ENCODE measurements at regions not wholly inside any gene's neighbourhood (a gene's known extent, or its start where the extent isn't known, plus 50 kb on each side); places are given as distances from the start of the nearest gene placed in this dataset.

DNA sequence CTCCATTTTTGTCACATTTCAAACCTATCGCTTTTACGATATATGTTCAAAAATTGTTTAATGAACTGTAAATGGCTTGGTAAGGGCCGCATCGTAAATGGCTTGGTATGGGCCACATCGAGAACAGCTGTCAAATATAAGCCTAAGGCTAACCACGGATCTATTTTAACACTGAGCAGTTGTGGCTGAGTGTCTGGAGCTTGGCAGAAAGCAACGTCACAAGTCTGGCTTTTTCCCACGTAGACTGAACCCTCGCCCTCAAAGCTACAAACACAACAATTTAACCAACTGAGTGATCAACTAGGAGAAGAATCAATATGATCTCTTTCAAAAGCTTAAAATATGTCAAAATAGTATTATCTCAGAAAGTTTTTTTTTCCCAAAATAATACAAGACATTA is 71.4 kb upstream of the PRSS16 start:
- Histone ChIP-seq H3K4me3 (ENCODE audit: control insufficient read depth in 1 of 2, extremely low read depth in 1 of 2, low read length in 1 of 2) (no peak overlapping the region), H3K27ac (ENCODE audit: low read length) (no peak overlapping the region), H3K4me1 (ENCODE audit: control insufficient read depth in 1 of 2, extremely low read depth in 1 of 2, insufficient read depth in 2 of 2, low read length in 2 of 2) (peaks cover 2 to 16% of the 10 kb centered on the region in 2 experiments), H3K9me3 (no peaks in the 10 kb centered on the region), H3K27me3 (replicated peaks in 1 of 2; ENCODE audit: control insufficient read depth in 2 of 2, extremely low read depth in 1 of 2, insufficient read depth in 2 of 2, low read length in 1 of 2) (peaks cover 0 to 3% of the 10 kb centered on the region in 2 experiments), H3K36me3 (ENCODE audit: control insufficient read depth in 2 of 2, extremely low read depth in 1 of 2, insufficient read depth in 1 of 2, low read length in 1 of 2) (no peaks in the 10 kb centered on the region)
- H3K27ac Mint-ChIP-seq: no peak overlapping the region
- ChIA-PET POLR2A (interaction anchor here (0.7 to 2.1 kb wide), 9 partner anchors 29 to 1072 kb away, joined by 3 to 12 read pairs (median 3); a partner anchor contains a TSS), CTCF (interaction anchor here (0.5 to 2.4 kb wide), 13 partner anchors 10 to 719 kb away, joined by 3 to 18 read pairs (median 4); a partner anchor contains a TSS)
- H3K4me1 Mint-ChIP-seq: peaks cover 7 to 22% (median 15%) of the 10 kb centered on the region in 3 donors
- 35% methylated on average over 4 of the region's 9 CpGs for WGBS (ENCODE audit: insufficient coverage)
- DNase-seq (peak in 4 of 35 experiments; percentile 4 to 56 (median 10)), ATAC-seq (replicated peaks in 1 of 4) (peak in 1 of 4 experiments; percentile 14)
- no peaks in the 10 kb centered on the region for H3K9me3 Mint-ChIP-seq
- no peaks in the 10 kb centered on the region for H3K36me3 Mint-ChIP-seq
- peak overlapping the region; percentile 92 to 96 (median 96) for H3K4me3 Mint-ChIP-seq
- H3K27me3 Mint-ChIP-seq: peaks cover 4 to 5% of the 10 kb centered on the region in 2 donors

DNA sequence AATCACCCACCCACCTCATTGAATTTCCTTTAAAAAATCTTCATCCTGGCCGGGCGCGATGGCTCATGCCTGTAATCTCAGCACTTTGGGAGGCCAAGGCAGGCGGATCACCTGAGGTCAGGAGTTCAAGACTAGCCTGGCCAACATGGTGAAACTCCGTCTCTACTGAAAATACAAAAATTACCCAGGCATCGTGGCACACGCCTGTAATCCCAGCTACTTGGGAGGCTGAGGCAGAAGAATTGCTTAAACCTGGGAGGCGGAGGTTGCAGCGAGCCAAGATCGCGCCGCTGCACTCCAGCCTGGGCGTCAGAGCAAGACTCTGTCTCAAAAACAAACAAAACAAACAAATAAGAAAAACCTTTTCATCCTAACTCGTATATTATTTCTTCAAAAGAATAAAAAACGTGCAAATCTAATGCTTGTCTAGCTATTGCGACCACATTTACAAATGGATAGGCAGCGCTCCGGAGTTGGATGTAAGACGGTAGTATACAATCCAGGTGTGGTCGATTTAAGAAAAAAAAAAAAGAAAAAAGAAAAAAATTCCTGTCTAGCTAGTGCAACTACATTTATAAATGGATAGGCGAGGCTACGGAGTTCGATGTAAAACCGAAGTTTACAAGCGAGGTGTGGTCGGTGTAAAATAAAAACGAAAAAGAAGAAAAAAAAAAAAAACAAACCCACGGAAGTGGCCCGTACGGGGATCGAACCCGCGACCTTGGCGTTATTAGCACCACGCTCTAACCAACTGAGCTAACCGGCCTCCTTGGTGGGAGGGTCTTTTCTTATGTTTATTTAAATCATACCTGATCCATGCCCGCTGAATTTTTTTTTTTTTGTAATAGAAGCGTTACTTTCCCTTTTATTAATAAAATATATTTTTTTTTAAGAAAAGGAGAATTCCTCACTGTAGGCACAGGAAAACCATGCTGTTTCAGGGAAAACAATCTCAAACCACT is 70.7 kb upstream of the PRSS16 start:
- H3K4me3 ChIP-seq (ENCODE audit: control insufficient read depth in 1 of 2, extremely low read depth in 1 of 2, low read length in 1 of 2): peak overlapping the region; percentile 77 to 100
- H3K4me3 Mint-ChIP-seq: peak overlapping the region; percentile 92 to 96 (median 96)

DNA sequence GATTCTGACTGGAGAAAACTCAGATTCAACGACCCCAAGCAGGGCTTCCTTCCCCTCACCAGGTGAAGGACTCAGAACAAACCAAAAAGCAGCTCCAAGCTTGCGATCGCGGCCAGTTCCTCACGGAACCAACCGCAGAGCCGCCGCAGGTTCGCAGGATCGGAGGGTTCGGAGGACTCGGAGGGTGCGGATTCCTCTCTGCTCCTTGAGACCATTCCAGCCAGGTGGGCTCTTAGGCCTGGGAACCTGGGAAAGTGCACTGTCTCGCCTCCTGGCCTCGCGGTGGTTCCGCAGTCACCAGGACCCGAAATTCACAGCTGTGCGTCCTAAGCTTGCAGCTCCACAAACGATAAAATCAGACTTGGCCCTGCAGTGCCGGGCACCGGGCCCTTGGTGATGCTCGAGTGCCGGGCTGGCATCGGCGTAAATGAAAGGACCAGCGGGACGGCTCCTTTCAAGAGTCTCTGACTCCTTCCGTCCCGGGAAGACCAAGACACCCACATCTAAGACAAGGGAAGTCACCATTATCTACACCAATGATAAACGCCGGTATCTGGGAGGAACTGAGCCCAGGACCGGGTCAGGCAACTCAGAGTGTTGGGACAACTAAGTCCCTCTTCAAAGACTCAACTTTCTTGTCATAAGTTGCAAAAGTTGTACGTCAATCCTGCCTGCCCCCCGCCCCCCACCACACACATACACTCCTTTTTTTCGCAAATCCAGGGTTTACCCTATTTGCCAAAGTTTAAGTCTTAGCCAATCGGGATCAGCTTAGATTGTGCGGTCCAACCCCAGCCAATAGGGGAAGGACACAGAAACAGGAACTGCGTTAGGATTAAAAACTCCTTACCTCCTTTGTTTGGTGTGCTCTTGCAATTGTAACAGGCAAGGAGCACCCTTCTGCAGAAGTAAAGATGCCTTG is 69.8 kb upstream of the PRSS16 start:
- H3K36me3 ChIP-seq (ENCODE audit: control insufficient read depth in 2 of 2, extremely low read depth in 1 of 2, insufficient read depth in 1 of 2, low read length in 1 of 2): no peaks in the 10 kb centered on the region

More for the DNA sequence above, 70.7 kb upstream of the PRSS16 start:
- H3K36me3 ChIP-seq (ENCODE audit: control insufficient read depth in 2 of 2, extremely low read depth in 1 of 2, insufficient read depth in 1 of 2, low read length in 1 of 2): no peaks in the 10 kb centered on the region
- H3K27ac ChIP-seq (ENCODE audit: low read length): peak overlapping the region; percentile 55
- DNase-seq: peak; percentile 32 to 84 (median 62)
- POLR2A ChIA-PET: interaction anchor here (0.6 to 2.1 kb wide), 17 partner anchors 30 to 1708 kb away, joined by 3 to 12 read pairs (median 4); partner anchors contain the start of gene ZNF391 (in 1 of the 2)
- ATAC-seq (replicated peaks in 1 of 4): peak in 3 of 4 experiments; percentile 24 to 69 (median 44)
- Mint-ChIP-seq H3K36me3 (no peaks in the 10 kb centered on the region), H3K27ac (peak overlapping the region; percentile 88 to 91), H3K9me3 (no peaks in the 10 kb centered on the region), H3K27me3 (peaks cover 4 to 5% of the 10 kb centered on the region in 2 donors), H3K4me1 (peaks cover 7 to 22% (median 15%) of the 10 kb centered on the region in 3 donors)
- H3K27me3 ChIP-seq (replicated peaks in 1 of 2; ENCODE audit: control insufficient read depth in 2 of 2, extremely low read depth in 1 of 2, insufficient read depth in 2 of 2, low read length in 1 of 2): peaks cover 0 to 3% of the 10 kb centered on the region in 2 experiments
- 0% methylated on average over 10 of the region's 38 CpGs for WGBS (ENCODE audit: insufficient coverage)
- H3K4me1 ChIP-seq (ENCODE audit: control insufficient read depth in 1 of 2, extremely low read depth in 1 of 2, insufficient read depth in 2 of 2, low read length in 2 of 2): peaks cover 2 to 16% of the 10 kb centered on the region in 2 experiments
- H3K9me3 ChIP-seq: no peaks in the 10 kb centered on the region
- CTCF ChIA-PET: interaction anchor here (0.5 to 2.4 kb wide), 32 partner anchors 9 to 1708 kb away, joined by 3 to 18 read pairs (median 4); partner anchors contain the start of gene ZNF184 (in 1 of the 2)

DNA sequence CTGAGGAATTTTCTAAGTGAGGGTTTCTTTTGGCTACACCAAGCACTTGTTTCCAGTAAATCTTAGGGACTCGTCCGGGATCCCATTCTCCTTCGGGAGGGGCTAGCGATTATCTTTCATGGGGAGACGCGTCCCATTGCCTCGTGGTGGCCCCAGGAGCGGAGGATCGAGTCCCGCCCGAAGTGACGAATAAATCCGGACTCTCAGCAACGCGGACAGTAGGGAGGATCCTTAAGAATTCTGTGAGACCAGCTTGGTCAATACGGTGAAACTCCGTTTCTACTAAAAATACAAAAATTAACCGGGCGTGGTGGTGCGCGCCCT is 69.1 kb upstream of the PRSS16 start:
- H3K4me3 Mint-ChIP-seq: peak overlapping the region; percentile 92 to 96 (median 96)
- no peak for ATAC-seq (replicated peaks in 1 of 4)
- ChIA-PET CTCF (interaction anchor here in 1 of 2 donors (0.6 to 1.7 kb wide), 3 partner anchors 31 to 617 kb away, joined by 4 to 6 read pairs (median 5); a partner anchor contains a TSS), POLR2A (interaction anchor here in 1 of 2 donors (0.7 to 2.0 kb wide), 2 partner anchors 631 to 653 kb away, joined by 8 to 10 read pairs; a partner anchor contains a TSS)
- Histone ChIP-seq H3K27ac (ENCODE audit: low read length) (peak overlapping the region; percentile 55), H3K4me1 (ENCODE audit: control insufficient read depth in 1 of 2, extremely low read depth in 1 of 2, insufficient read depth in 2 of 2, low read length in 2 of 2) (peaks cover 2 to 16% of the 10 kb centered on the region in 2 experiments), H3K27me3 (replicated peaks in 1 of 2; ENCODE audit: control insufficient read depth in 2 of 2, extremely low read depth in 1 of 2, insufficient read depth in 2 of 2, low read length in 1 of 2) (peaks cover 0 to 3% of the 10 kb centered on the region in 2 experiments), H3K9me3 (no peaks in the 10 kb centered on the region), H3K4me3 (ENCODE audit: control insufficient read depth in 1 of 2, extremely low read depth in 1 of 2, low read length in 1 of 2) (peak overlapping the region; percentile 77 to 100), H3K36me3 (ENCODE audit: control insufficient read depth in 2 of 2, extremely low read depth in 1 of 2, insufficient read depth in 1 of 2, low read length in 1 of 2) (no peaks in the 10 kb centered on the region)
- H3K36me3 Mint-ChIP-seq: no peaks in the 10 kb centered on the region
- DNase-seq: no peak
- peaks cover 4 to 5% of the 10 kb centered on the region in 2 donors for H3K27me3 Mint-ChIP-seq
- no peak overlapping the region for H3K27ac Mint-ChIP-seq
- H3K9me3 Mint-ChIP-seq: no peaks in the 10 kb centered on the region
- WGBS (ENCODE audit: insufficient coverage): 0% methylated on average over 15 of the region's 21 CpGs
- H3K4me1 Mint-ChIP-seq: peaks cover 7 to 22% (median 15%) of the 10 kb centered on the region in 3 donors

More for the DNA sequence above, 69.8 kb upstream of the PRSS16 start:
- CTCF ChIA-PET: interaction anchor here (0.6 to 2.4 kb wide), 25 partner anchors 10 to 1707 kb away, joined by 3 to 18 read pairs (median 3); partner anchors contain the start of gene ZNF184 (in 1 of the 2)
- H3K9me3 Mint-ChIP-seq: no peaks in the 10 kb centered on the region
- H3K9me3 ChIP-seq: no peaks in the 10 kb centered on the region
- H3K4me1 Mint-ChIP-seq: peaks cover 7 to 22% (median 15%) of the 10 kb centered on the region in 3 donors
- no peaks in the 10 kb centered on the region for H3K36me3 Mint-ChIP-seq
- peak overlapping the region; percentile 77 to 100 for H3K4me3 ChIP-seq (ENCODE audit: control insufficient read depth in 1 of 2, extremely low read depth in 1 of 2, low read length in 1 of 2)
- WGBS (ENCODE audit: insufficient coverage): under 1% methylated on average over 33 of the region's 39 CpGs
- H3K4me1 ChIP-seq (ENCODE audit: control insufficient read depth in 1 of 2, extremely low read depth in 1 of 2, insufficient read depth in 2 of 2, low read length in 2 of 2): peaks cover 2 to 16% of the 10 kb centered on the region in 2 experiments
- H3K4me3 Mint-ChIP-seq: peak overlapping the region; percentile 92 to 96 (median 96)
- ATAC-seq (replicated peaks in 1 of 4): peak; percentile 68 to 88 (median 76)
- POLR2A ChIA-PET: interaction anchor here (0.5 to 2.1 kb wide), 15 partner anchors 31 to 1707 kb away, joined by 3 to 12 read pairs (median 4); partner anchors contain the start of gene ZNF391 (in 1 of the 2)
- H3K27ac Mint-ChIP-seq: peak overlapping the region; percentile 88 to 91
- DNase-seq: peak; percentile 35 to 83 (median 58)
- peaks cover 0 to 3% of the 10 kb centered on the region in 2 experiments for H3K27me3 ChIP-seq (replicated peaks in 1 of 2; ENCODE audit: control insufficient read depth in 2 of 2, extremely low read depth in 1 of 2, insufficient read depth in 2 of 2, low read length in 1 of 2)
- H3K27me3 Mint-ChIP-seq: peaks cover 4 to 5% of the 10 kb centered on the region in 2 donors
- peak overlapping the region; percentile 55 for H3K27ac ChIP-seq (ENCODE audit: low read length)

DNA sequence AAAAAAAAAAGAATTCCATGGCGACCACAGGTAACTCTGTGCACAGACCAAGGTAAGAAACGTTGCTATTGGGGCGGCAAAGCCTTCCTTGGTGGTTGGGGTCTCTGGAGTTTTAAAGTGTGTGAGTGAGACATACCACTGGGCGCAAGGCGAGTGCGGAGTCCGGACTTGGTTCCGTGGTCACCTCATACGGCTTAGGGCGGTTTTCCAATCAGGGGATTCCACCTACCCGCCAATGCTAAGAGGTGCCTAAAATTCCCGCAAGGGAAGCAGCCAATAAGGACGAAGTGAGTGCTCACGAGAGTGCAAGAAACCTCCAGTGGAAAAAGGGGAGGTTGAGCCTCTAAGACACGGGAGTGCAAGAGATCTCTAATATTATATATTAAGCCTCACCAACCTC is 68.6 kb upstream of the PRSS16 start:
- Mint-ChIP-seq H3K4me1 (peaks cover 7 to 22% (median 15%) of the 10 kb centered on the region in 3 donors), H3K9me3 (no peaks in the 10 kb centered on the region), H3K27me3 (peaks cover 4 to 5% of the 10 kb centered on the region in 2 donors), H3K36me3 (no peaks in the 10 kb centered on the region), H3K27ac (no peak overlapping the region), H3K4me3 (peak overlapping the region; percentile 71 to 96 (median 92))
- Histone ChIP-seq H3K36me3 (ENCODE audit: control insufficient read depth in 2 of 2, extremely low read depth in 1 of 2, insufficient read depth in 1 of 2, low read length in 1 of 2) (no peaks in the 10 kb centered on the region), H3K4me3 (ENCODE audit: control insufficient read depth in 1 of 2, extremely low read depth in 1 of 2, low read length in 1 of 2) (peak overlapping the region; percentile 77 to 100), H3K27ac (ENCODE audit: low read length) (no peak overlapping the region), H3K4me1 (ENCODE audit: control insufficient read depth in 1 of 2, extremely low read depth in 1 of 2, insufficient read depth in 2 of 2, low read length in 2 of 2) (peaks cover 2 to 16% of the 10 kb centered on the region in 2 experiments), H3K27me3 (replicated peaks in 1 of 2; ENCODE audit: control insufficient read depth in 2 of 2, extremely low read depth in 1 of 2, insufficient read depth in 2 of 2, low read length in 1 of 2) (peaks cover 0 to 3% of the 10 kb centered on the region in 2 experiments), H3K9me3 (no peaks in the 10 kb centered on the region)
- 86% methylated on average over 9 of the region's 15 CpGs for WGBS (ENCODE audit: insufficient coverage)
- ATAC-seq (replicated peaks in 1 of 4): no peak
- CTCF ChIA-PET: no interaction called here
- POLR2A ChIA-PET: no interaction called here
- no peak for DNase-seq

Data from T-cell (primary cell).